DMS 273 (cell line): ENCODE measurements at regions not wholly inside any gene's neighbourhood (a gene's known extent, or its start where the extent isn't known, plus 50 kb on each side); places are given as distances from the start of the nearest gene placed in this dataset.
"Not testable (repeated sequence)": the region's sequence is repeated elsewhere in the genome, so short reads cannot be mapped to it uniquely, and the experiment has no call there.

Experiments
- DNase-seq: peaks from one replicate; lab custom pipeline; 2025; ENCODE audit not compliant: unreplicated experiment; lab: John Stamatoyannopoulos, UW

DNA sequence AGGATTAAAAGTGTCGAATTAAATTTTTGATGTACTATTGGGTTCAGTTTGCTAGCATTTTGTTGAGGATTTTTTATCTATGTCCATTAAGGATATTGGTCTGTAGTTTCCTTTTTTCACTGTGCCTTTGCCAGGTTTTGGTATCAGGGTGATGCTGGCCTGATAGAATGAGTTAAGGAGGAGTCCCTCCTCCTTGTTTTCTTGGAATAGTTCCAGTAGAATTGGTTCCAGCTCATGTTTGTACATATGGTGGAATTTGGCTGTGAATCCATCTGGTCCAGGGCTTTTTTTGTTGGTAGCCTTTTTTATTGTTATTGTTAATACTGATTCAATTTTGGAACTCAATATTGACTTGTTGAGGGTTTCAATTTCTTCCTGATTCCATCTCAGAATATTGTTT lies 141.8 kb downstream of the SIM1 start:
- peak; percentile 41 for DNase-seq

DNA sequence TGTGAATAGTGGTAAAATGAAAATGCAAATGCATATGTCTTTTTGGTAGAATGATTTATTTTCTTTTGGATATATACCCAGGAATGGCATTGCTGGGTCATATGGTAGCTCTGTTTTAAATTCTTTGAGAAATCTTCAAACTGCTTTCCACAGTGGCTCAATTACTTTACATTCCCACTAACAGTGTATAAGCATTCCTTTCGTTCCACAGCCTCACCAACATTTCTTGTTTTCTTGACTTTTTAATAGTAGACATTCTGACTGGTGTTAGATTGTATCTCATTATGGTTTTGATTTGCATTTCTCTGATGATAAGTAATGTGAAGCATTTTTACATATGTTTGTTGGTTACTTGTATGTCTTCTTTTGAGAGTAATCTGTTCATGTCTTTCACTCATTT lies 144.0 kb downstream of the SIM1 start:
- no peak for DNase-seq

GRCh38 chr6:100317031-100317430 lies 147.7 kb downstream of the SIM1 start:
- DNase-seq: no peak

DNA sequence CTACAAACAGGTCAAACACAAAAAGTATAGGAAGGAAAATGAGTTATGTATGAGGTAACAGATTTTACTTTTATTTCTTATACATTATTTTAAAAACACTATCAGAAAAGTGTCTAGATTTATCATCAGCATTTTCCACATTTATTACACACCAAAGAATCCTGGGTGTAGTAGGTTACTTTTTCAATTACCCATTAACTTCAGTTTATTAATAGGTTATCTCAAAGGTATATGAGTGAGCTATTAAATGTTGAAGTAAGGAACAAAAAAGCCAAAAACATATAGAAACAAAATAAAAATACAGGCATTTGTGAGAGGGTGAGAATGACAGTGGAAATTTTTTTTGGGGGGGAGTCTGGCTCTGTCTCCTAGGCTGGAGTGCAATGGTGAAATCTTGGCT lies 150.5 kb downstream of the SIM1 start:
- no peak for DNase-seq

- DNase-seq: no peak
These were observed 152.9 kb downstream of the SIM1 start for GRCh38 chr6:100311707-100312251.

GRCh38 chr6:100309174-100309573 lies 155.5 kb downstream of the SIM1 start:
- no peak for DNase-seq

DNA sequence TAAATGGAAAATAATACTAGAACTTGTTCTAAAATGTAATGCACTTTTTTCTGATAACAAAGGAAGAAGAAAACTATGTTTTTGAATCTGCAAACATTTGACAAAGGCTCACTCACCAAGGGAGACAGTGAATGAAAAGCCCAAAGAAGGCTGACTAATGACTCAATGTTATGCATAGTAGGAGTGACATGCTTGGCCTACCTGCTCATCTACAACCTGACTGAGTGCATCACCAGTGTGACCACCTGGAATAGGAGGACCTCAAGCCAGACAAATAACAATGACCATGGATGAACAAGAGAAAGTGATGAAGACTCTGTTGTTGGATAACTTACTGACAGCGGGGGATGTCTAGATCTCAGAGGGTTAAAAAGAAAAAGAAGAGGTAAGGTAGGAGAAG lies 157.2 kb downstream of the SIM1 start:
- no peak for DNase-seq

GRCh38 chr6:100305209-100305869 lies 159.4 kb downstream of the SIM1 start:
- no peak for DNase-seq

- no peak for DNase-seq
These were observed 160.1 kb downstream of the SIM1 start for GRCh38 chr6:100304575-100304974.

- no peak for DNase-seq
These were observed 163.0 kb downstream of the SIM1 start for GRCh38 chr6:100301731-100302130.

DNA sequence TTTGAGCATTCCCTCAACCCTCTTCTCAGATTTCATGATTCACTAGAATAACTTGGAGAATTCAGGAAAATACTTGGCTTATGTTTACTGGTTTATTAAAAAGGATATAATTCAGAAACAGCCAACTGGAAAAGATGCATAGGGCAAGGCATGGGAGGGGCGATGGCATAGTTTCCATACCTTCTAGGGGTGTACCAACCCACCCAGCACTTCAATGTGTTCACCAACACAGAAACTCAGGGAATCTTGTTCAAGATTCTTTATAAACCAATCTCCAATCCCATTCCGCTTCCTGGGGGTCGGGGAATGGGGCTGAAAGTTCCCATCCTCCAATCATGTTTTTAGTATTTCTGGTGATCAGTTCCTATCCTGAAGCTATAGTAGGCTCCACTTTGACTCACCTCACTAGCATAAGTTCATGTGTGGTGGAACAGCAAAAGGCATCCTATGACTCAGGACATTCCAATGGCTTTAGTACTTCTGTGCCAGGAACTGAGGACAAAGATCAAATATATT lies 164.4 kb downstream of the SIM1 start:
- DNase-seq: no peak

DNA sequence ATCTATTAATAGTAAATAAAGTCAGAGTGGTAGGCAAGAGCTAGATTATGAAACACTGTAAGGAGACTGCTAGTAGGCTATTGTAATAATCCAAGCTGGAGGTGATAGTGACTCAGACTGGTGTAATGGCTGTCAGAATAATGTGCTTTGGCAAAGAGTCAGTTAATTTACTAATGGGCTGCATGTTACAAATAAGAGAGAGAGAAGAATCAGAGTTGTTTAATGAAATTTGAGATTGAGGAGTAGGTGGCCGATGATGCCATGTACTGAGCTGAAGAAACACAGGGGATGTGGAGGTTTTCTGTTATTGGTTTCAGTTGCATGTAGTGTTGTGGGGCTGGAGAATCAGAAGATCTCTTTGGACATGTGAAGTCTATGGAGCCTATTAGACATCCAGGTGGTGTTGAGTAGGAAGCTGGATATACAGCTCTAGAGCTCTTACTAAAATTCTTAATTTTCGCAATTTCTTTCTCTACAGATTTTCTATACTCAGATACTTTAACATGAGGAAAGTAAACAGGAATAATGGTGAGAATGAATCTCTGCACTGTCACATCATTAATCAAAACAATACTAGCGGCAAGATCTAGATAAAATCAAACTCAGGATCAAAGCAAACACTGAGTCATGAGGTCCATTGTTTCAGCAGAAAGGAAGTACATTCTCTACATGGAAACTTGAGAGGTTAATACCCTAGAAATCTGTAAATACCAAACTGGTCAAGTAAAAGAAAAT lies 167.7 kb downstream of the SIM1 start:
- no peak for DNase-seq

- not testable (repeated sequence) for DNase-seq
These were observed 169.5 kb downstream of the SIM1 start for GRCh38 chr6:100295172-100295571.

DNA sequence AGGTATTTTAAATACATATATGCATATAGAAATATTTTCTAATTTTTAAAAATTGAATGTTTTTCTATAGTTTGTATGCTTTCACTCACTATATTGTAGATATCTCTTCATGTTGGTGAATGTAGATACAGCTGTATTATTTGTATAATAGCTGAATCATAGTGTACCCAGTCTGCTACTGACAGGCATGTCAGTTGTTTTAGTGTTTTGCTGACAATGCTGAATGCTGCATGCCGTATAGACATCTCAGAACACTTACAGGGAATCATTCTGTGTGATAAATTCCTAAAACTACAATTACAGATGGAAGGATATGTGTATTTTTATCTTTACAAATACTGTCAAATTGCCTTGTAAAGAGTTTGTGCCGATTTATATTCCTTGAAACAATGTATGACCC lies 175.4 kb downstream of the SIM1 start:
- no peak for DNase-seq

DNA sequence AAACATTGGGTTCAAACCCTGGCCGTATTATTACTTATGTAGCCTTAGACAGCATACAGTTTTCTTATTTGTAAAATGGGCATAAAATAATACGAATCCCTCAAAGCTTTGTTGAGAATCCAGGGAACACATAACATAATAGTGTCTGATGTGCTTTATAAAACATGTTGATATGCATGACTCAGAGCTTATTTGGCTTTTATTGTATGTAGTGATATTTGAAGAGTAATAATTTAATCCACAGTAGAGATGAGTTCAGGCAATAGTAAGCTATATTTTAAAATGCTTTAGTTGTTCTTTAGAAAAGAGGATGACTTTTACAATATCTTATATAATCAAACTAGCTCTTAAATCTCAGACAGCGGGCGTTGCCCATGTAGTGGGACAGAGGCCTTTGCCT lies 176.4 kb downstream of the SIM1 start:
- DNase-seq: no peak

DNA sequence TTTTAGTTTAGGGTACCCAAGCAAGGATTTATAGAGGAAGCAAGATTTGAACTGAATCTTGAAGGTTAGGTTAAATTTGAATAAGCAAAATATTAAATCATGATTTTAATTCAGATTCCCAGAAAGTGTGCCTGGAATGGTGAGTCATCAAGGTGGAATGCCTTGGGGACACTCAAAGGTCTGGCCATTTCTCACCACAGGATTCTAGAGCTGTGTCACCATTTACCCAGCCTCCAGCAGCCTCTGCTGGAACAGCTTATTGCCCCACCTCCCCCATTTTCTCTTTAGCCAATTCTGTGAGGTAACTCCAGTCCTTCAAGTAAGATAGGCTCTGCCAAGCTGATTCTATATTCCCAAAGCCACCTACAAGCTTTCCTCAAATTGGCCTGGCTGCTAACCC lies 181.4 kb downstream of the SIM1 start:
- DNase-seq: no peak

DNA sequence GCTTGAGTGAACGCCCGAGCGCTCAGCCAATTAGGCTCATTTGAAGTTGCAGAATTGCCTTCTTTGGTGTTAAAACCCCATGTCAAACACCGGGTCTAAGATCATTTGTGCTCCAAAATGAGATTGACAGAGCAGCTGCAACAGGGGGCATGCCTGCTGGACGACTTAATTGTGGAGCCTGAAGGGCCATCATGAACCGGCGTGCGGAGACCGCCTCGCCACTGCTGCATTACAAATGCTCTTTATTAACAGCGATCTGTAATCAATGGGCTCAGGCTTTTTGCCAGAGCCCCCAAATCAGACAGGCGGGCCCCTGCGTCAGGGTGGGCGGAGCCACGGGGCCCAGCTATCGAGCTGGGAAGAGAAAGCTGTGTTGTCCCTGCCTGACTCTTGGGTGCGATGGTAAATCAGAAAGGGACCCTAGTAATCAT lies 183.2 kb downstream of the SIM1 start:
- DNase-seq: no peak

GRCh38 chr6:100276311-100277057 lies 188.2 kb downstream of the SIM1 start:
- DNase-seq: no peak

GRCh38 chr6:100274147-100274546 lies 190.6 kb downstream of the SIM1 start:
- no peak for DNase-seq

- DNase-seq: no peak
These were observed 193.1 kb downstream of the SIM1 start for GRCh38 chr6:100271625-100272024.

DNA sequence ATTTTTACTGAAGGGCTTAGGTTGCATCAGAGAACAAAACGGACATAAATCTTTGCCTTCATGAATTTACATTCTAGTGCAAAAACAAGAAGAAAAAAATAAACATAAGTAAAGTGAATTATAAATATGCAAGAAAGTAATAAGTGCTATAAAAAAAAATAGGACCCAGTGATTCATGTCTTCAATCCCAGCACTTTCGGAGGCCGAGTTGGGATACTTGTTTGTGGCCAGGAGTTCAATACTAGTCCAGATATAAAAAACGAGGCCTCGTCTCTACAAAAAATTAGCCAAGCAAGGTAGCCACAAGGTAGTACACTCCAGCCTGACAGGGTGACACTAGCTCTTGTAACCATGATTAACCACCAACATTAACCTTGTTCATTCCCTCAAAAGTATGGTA lies 193.5 kb downstream of the SIM1 start:
- no peak for DNase-seq

DNA sequence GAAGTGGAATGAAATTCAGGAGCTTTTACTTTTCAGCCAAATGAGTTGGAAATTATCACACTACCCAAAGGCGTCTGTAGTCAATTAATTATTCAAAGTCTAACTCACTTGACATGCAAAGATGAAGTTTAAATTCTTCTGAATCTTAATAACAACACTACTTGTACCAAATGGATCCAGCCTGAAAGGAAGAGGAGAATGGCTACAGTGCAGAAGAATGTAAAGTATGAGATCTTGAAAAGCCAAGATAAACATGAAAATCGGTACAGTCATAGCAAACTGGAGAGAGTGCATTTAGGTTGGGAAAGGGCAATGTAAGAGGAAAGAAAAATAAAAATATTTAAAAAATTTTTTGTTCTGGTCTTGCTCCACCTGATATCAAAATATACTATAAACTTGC lies 195.5 kb downstream of the SIM1 start:
- DNase-seq: no peak
